WI38 (cell line): ENCODE measurements at regions not wholly inside any gene's neighbourhood (a gene's known extent, or its start where the extent isn't known, plus 50 kb on each side); places are given as distances from the start of the nearest gene placed in this dataset.

Source experiments
- H3K4me3 ChIP-seq: 2 replicates; pipeline ENCODE4 v1.5.1; 2011; ENCODE audit warnings: low read depth, mild to moderate bottlenecking, control low read depth, low read length
- CTCF ChIP-seq: IDR thresholded peaks from 2 replicates; pipeline ENCODE4 v1.5.1; 2012; ENCODE audit warnings: low read depth, mild to moderate bottlenecking, control low read depth, low read length

- H3K4me3 ChIP-seq = no peak overlapping the region
Measured at GRCh38 chr3:34176723-34177122, 378.3 kb downstream of the PDCD6IP start.

GRCh38 chr3:34178415-34178814, 380.0 kb downstream of the PDCD6IP start:
- H3K4me3 ChIP-seq = no peak overlapping the region

More at GRCh38 chr3:34176723-34177122, 378.3 kb downstream of the PDCD6IP start:
- TF ChIP-seq CTCF = no peak

GRCh38 chr3:34179716-34180115, 381.3 kb downstream of the PDCD6IP start:
- no peak overlapping the region for H3K4me3 ChIP-seq
- no peak for TF ChIP-seq CTCF

More at GRCh38 chr3:34178415-34178814, 380.0 kb downstream of the PDCD6IP start:
- TF ChIP-seq CTCF = no peak

GRCh38 chr3:34180532-34180931, 382.1 kb downstream of the PDCD6IP start:
- no peak overlapping the region for H3K4me3 ChIP-seq
- TF ChIP-seq CTCF = no peak

GRCh38 chr3:34183114-34183513, 384.7 kb downstream of the PDCD6IP start:
- TF ChIP-seq CTCF = no peak
- H3K4me3 ChIP-seq = no peak overlapping the region

GRCh38 chr3:34183611-34184340, 385.3 kb downstream of the PDCD6IP start:
- H3K4me3 ChIP-seq = no peak overlapping the region
- no peak for TF ChIP-seq CTCF

- no peak overlapping the region for H3K4me3 ChIP-seq
- no peak for TF ChIP-seq CTCF
Measured at GRCh38 chr3:34185301-34185700, 386.9 kb downstream of the PDCD6IP start.
